GM21825 (cell line): ENCODE measurements at regions not wholly inside any gene's neighbourhood (a gene's known extent, or its start where the extent isn't known, plus 50 kb on each side); places are given as distances from the start of the nearest gene placed in this dataset.

Experiments
- ATAC-seq: cut with Tn5 transposase; IDR thresholded peaks from one replicate; pipeline ENCODE4 v1.9.1; 2021; ENCODE audit warnings: mild to moderate bottlenecking, moderate library complexity; ENCODE audit not compliant: unreplicated experiment

DNA sequence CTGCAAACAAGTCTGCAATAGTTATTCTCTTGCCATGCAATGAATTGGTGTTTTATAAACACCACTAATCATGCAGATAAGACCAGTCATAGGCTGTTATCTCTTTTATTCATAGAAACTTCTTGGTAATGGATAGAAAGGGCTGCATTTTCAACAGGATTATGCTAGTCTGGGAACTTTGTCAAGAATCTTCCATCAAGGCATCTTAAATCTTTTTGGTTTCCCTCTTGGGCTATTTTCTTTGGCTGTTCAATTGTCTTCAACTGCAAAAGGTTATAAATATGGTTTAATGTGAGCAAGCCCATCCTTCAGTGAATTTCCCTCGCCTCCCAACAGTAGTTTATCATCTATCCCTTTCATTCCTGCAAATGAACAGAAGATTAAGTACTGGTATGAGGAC is 59.0 kb upstream of the MINAR1 start:
- no peak for ATAC-seq

DNA sequence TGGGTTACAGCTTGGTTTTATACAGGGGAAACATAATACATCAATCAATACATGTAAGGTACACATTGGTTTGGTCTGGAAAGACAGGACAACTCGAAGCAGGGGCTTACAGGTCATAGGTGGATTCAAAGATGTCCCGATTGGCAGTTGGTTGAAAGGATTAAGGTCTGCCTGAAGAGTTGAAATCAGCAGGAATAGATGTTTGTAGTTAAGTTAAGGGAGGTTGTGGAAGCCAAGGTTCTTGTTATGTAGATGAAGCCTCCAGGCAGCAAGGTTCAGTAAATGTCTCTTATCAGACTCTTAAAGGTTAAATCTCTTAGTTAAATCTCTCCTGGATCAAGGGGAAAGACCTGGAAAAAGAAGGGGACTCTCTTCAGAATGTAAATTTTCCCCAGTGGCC is 58.4 kb upstream of the MINAR1 start:
- no peak for ATAC-seq

DNA sequence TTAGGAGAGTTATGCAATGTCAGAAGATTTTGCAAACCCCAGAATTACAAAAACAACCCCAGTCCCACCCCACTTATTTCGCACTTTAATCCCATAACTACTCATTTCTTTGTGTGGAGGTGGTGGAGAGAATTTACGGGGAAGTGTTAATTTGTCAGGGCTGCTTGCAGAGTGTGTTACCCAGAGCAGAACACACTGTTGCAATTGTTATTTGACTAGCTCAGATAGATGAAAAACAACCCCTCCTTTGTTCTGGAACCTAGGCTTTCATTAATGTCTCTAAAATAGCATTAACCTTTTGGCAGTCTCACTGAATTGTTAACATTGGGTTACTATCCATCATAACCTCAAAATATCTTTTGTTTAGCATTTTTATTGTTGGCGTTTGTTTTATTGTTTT is 55.8 kb upstream of the MINAR1 start:
- no peak for ATAC-seq

DNA sequence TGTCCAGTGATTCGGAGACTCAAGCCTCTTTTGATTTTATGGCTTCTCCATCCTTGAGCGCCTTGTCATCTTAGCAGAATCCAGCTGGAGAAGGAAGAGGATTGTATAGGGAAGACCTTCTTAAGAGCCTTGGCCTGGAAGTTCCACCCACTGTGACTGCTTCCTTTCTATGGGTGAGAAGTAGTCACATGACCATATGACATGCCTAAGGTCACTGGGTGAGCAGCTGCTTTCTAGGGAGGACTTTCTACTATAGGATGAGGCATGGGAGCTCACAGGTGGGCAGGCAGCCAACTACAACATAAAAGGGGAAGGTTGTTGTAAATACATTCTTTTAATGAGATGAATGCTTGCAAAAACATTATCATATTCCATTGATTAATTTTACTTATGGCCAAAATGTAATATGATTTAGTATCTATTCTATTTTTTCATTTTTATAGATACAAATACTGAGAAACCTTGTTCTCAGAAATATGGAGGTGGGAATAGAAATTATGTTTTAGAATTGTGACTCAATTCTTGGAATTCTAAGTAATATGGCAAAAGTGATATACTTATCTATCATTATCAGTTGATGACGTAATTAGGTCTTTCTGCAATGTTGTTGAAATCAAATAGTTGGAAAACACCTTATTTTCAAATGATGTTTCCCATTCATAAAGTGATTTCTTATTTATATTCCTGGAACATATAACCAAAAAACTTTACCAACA is 53.6 kb upstream of the MINAR1 start:
- no peak for ATAC-seq

DNA sequence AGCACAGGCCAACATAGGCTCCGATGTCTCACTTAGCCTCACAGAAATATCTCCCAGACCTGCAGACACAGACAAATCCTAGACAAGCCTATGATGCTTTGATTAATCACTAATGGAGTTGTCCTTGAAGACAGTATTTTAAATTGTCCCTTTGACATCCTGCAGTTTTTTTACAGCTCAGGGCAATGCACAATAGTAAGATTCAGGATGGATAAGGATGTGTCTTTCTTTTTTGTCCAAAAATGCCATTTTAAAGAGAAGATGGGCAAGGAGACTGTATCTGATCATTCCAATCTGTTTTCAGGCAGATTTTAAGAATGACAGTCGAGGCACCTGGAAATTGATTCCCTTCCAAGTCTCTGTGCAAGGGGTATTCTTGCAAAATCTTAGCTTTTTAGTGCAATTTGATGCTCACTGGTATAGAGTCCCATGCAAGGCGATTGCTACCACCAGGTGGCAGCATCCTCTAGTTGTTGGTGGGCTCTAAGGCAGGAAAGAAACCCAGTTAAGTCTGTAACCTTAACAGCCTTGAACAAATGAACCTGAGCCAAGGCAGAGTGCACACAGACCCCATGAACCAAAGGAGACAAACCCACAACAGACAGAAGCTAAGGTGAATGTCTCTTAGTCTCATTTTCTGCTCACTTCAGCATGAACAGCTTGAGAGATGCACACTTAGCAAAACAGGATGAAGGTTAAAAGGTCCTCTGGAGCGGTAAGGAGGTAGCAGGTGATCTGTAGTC is 51.2 kb upstream of the MINAR1 start:
- ATAC-seq, result peak; percentile 57

DNA sequence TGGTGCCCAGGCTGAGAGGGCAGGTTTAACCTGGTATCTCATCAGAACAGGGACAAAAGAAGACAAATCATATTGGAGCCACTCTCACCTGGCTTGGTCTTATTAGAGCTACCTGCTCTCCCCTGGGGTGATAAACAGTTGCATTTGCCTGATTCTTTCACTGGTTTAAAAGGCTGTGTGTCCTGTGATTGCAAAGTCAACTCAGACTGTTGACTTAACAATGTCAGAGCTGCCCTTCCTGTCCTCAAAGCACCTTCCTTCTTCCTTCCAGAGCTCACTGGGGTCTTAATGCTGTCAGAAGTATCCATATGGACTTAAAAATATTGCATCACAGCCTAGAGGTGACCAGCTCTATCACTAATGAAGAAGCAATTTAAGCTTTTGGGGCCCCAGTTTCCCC is 50.5 kb upstream of the MINAR1 start:
- ATAC-seq, result no peak
